ENCODE measurements at regions not wholly inside any gene's neighbourhood (a gene's known extent, or its start where the extent isn't known, plus 50 kb on each side); places are given as distances from the start of the nearest gene placed in this dataset.

- no peaks in the 10 kb centered on the region for H3K9me3 ChIP-seq (ENCODE audit: insufficient read depth, low read depth, low read length)
- no peaks in the 10 kb centered on the region for H3K36me3 ChIP-seq (ENCODE audit: insufficient read depth, low read depth, low read length)
- no peak overlapping the region for H3K27ac ChIP-seq (ENCODE audit: low read length)
- H3K4me1 ChIP-seq (ENCODE audit: insufficient read depth, low read length), result peaks cover 4% of the 10 kb centered on the region; the same call in 1 of the 2 replicates
- H3K27me3 ChIP-seq (ENCODE audit: insufficient read depth, low read length), result no peaks in the 10 kb centered on the region
- no peak overlapping the region for H3K4me3 ChIP-seq (ENCODE audit: low read length)
- no peak overlapping the region for H3K9ac ChIP-seq (ENCODE audit: low read depth, low read length)
Measured at GRCh38 chr7:68680235-68680872, 917.9 kb upstream of the AUTS2 start.

GRCh38 chr7:68682910-68683309 lies 915.4 kb upstream of the AUTS2 start:
- H3K4me3 ChIP-seq (ENCODE audit: low read length), result no peak overlapping the region
- peaks cover 4% of the 10 kb centered on the region; the same call in 1 of the 2 replicates for H3K4me1 ChIP-seq (ENCODE audit: insufficient read depth, low read length)
- no peaks in the 10 kb centered on the region for H3K36me3 ChIP-seq (ENCODE audit: insufficient read depth, low read depth, low read length)
- no peak overlapping the region for H3K9ac ChIP-seq (ENCODE audit: low read depth, low read length)
- H3K9me3 ChIP-seq (ENCODE audit: insufficient read depth, low read depth, low read length), result no peaks in the 10 kb centered on the region
- H3K27ac ChIP-seq (ENCODE audit: low read length), result no peak overlapping the region
- no peaks in the 10 kb centered on the region for H3K27me3 ChIP-seq (ENCODE audit: insufficient read depth, low read length)

- no peaks in the 10 kb centered on the region for H3K36me3 ChIP-seq (ENCODE audit: insufficient read depth, low read depth, low read length)
- no peak overlapping the region for H3K9ac ChIP-seq (ENCODE audit: low read depth, low read length)
- H3K9me3 ChIP-seq (ENCODE audit: insufficient read depth, low read depth, low read length), result no peaks in the 10 kb centered on the region
- no peak overlapping the region for H3K4me3 ChIP-seq (ENCODE audit: low read length)
- no peaks in the 10 kb centered on the region for H3K27me3 ChIP-seq (ENCODE audit: insufficient read depth, low read length)
- peaks cover 16% of the 10 kb centered on the region; the same call in 1 of the 2 replicates for H3K4me1 ChIP-seq (ENCODE audit: insufficient read depth, low read length)
- H3K27ac ChIP-seq (ENCODE audit: low read length), result no peak overlapping the region
Measured at GRCh38 chr7:68684246-68684839, 913.9 kb upstream of the AUTS2 start.

- no peaks in the 10 kb centered on the region for H3K36me3 ChIP-seq (ENCODE audit: insufficient read depth, low read depth, low read length)
- no peaks in the 10 kb centered on the region for H3K27me3 ChIP-seq (ENCODE audit: insufficient read depth, low read length)
- no peak overlapping the region for H3K4me3 ChIP-seq (ENCODE audit: low read length)
- peaks cover 16% of the 10 kb centered on the region; the same call in 1 of the 2 replicates for H3K4me1 ChIP-seq (ENCODE audit: insufficient read depth, low read length)
- H3K9ac ChIP-seq (ENCODE audit: low read depth, low read length), result no peak overlapping the region
- H3K9me3 ChIP-seq (ENCODE audit: insufficient read depth, low read depth, low read length), result no peaks in the 10 kb centered on the region
- H3K27ac ChIP-seq (ENCODE audit: low read length), result no peak overlapping the region
Measured at GRCh38 chr7:68684996-68685395, 913.3 kb upstream of the AUTS2 start.

- H3K27ac ChIP-seq (ENCODE audit: low read length), result no peak overlapping the region
- no peaks in the 10 kb centered on the region; the same call in 1 of the 2 replicates for H3K9me3 ChIP-seq (ENCODE audit: insufficient read depth, low read depth, low read length)
- H3K4me1 ChIP-seq (ENCODE audit: insufficient read depth, low read length), result peaks cover 16% of the 10 kb centered on the region; the same call in 1 of the 2 replicates
- H3K27me3 ChIP-seq (ENCODE audit: insufficient read depth, low read length), result no peaks in the 10 kb centered on the region
- H3K36me3 ChIP-seq (ENCODE audit: insufficient read depth, low read depth, low read length), result no peaks in the 10 kb centered on the region
- no peak overlapping the region; the same call in 1 of the 2 replicates for H3K4me3 ChIP-seq (ENCODE audit: low read length)
- H3K9ac ChIP-seq (ENCODE audit: low read depth, low read length), result no peak overlapping the region
Measured at GRCh38 chr7:68688416-68689086, 909.7 kb upstream of the AUTS2 start.

- Histone ChIP-seq H3K4me1 (ENCODE audit: insufficient read depth, low read length) (peaks cover 16% of the 10 kb centered on the region; the same call in 1 of the 2 replicates), H3K9me3 (ENCODE audit: insufficient read depth, low read depth, low read length) (no peaks in the 10 kb centered on the region; the same call in 1 of the 2 replicates), H3K27me3 (ENCODE audit: insufficient read depth, low read length) (no peaks in the 10 kb centered on the region), H3K4me3 (ENCODE audit: low read length) (no peak overlapping the region), H3K9ac (ENCODE audit: low read depth, low read length) (no peak overlapping the region), H3K36me3 (ENCODE audit: insufficient read depth, low read depth, low read length) (no peaks in the 10 kb centered on the region), H3K27ac (ENCODE audit: low read length) (no peak overlapping the region)
Measured at GRCh38 chr7:68689087-68689433, 909.2 kb upstream of the AUTS2 start.

GRCh38 chr7:68691261-68692216 lies 906.7 kb upstream of the AUTS2 start:
- Histone ChIP-seq H3K27me3 (ENCODE audit: insufficient read depth, low read length) (no peaks in the 10 kb centered on the region), H3K9ac (ENCODE audit: low read depth, low read length) (no peak overlapping the region), H3K9me3 (ENCODE audit: insufficient read depth, low read depth, low read length) (no peaks in the 10 kb centered on the region; the same call in 1 of the 2 replicates), H3K27ac (ENCODE audit: low read length) (no peak overlapping the region), H3K4me3 (ENCODE audit: low read length) (no peak overlapping the region), H3K36me3 (ENCODE audit: insufficient read depth, low read depth, low read length) (no peaks in the 10 kb centered on the region), H3K4me1 (ENCODE audit: insufficient read depth, low read length) (peaks cover 13% of the 10 kb centered on the region; the same call in 1 of the 2 replicates)

- H3K4me3 ChIP-seq (ENCODE audit: low read length), result no peak overlapping the region
- no peaks in the 10 kb centered on the region; the same call in 1 of the 2 replicates for H3K9me3 ChIP-seq (ENCODE audit: insufficient read depth, low read depth, low read length)
- peaks cover 13% of the 10 kb centered on the region; the same call in 1 of the 2 replicates for H3K4me1 ChIP-seq (ENCODE audit: insufficient read depth, low read length)
- H3K27me3 ChIP-seq (ENCODE audit: insufficient read depth, low read length), result no peaks in the 10 kb centered on the region
- H3K27ac ChIP-seq (ENCODE audit: low read length), result no peak overlapping the region
- no peak overlapping the region for H3K9ac ChIP-seq (ENCODE audit: low read depth, low read length)
- H3K36me3 ChIP-seq (ENCODE audit: insufficient read depth, low read depth, low read length), result no peaks in the 10 kb centered on the region
Measured at GRCh38 chr7:68692511-68692910, 905.8 kb upstream of the AUTS2 start.

- Histone ChIP-seq H3K27me3 (ENCODE audit: insufficient read depth, low read length) (no peaks in the 10 kb centered on the region), H3K27ac (ENCODE audit: low read length) (no peak overlapping the region), H3K9ac (ENCODE audit: low read depth, low read length) (no peak overlapping the region), H3K4me1 (ENCODE audit: insufficient read depth, low read length) (0 out of 2 replicates have a peak, but pooled peaks cover 4% of the 10 kb centered on the region), H3K4me3 (ENCODE audit: low read length) (no peak overlapping the region), H3K9me3 (ENCODE audit: insufficient read depth, low read depth, low read length) (no peaks in the 10 kb centered on the region; the same call in 1 of the 2 replicates), H3K36me3 (ENCODE audit: insufficient read depth, low read depth, low read length) (no peaks in the 10 kb centered on the region)
Measured at GRCh38 chr7:68694656-68695055, 903.6 kb upstream of the AUTS2 start.

- H3K4me1 ChIP-seq (ENCODE audit: insufficient read depth, low read length), result 0 out of 2 replicates have a peak, but pooled peaks cover 5% of the 10 kb centered on the region
- no peak overlapping the region for H3K27ac ChIP-seq (ENCODE audit: low read length)
- no peaks in the 10 kb centered on the region for H3K36me3 ChIP-seq (ENCODE audit: insufficient read depth, low read depth, low read length)
- no peak overlapping the region for H3K4me3 ChIP-seq (ENCODE audit: low read length)
- no peaks in the 10 kb centered on the region for H3K27me3 ChIP-seq (ENCODE audit: insufficient read depth, low read length)
- H3K9ac ChIP-seq (ENCODE audit: low read depth, low read length), result no peak overlapping the region
- H3K9me3 ChIP-seq (ENCODE audit: insufficient read depth, low read depth, low read length), result no peaks in the 10 kb centered on the region; the same call in 1 of the 2 replicates
Measured at GRCh38 chr7:68697796-68698280, 900.4 kb upstream of the AUTS2 start.

Data from iPS-20b (cell line).